ENCODE measurements at regions not wholly inside any gene's neighbourhood (a gene's known extent, or its start where the extent isn't known, plus 50 kb on each side); places are given as distances from the start of the nearest gene placed in this dataset.

DNA sequence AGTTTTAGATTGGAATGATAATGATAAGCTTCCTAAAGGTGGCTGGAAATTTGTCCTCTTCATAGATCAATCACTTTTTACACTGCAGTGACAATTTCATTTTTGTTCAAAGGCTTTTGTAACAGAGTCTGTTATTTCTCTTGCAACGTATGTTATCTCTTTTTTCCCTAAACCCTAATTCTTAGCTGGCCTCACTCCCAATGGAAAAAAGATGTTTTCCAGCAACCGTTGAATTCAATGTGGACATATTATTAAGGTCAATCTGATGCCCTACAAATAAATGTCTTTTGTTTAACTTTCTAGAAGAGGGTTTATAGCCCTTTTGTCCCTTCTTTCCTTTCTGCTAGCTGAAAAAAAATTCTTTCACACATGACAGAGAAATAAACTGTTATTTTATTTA lies 192.7 kb upstream of the NWD2 start:
- TF ChIP-seq GLI4 (tag by site-specific recombination; IDR thresholded peaks at IDR 0.05) (no peak), ZSCAN30 (tag by site-specific recombination; IDR thresholded peaks at IDR 0.05) (no peak), ZNF549 (tag by site-specific recombination; IDR thresholded peaks at IDR 0.05) (no peak), SCRT2 (tag by site-specific recombination; IDR thresholded peaks at IDR 0.05) (no peak), KLF7 (tag by site-specific recombination; IDR thresholded peaks at IDR 0.05; ENCODE audit: borderline replicate concordance) (no peak), ZNF416 (tag by site-specific recombination; IDR thresholded peaks at IDR 0.05) (no peak), REPIN1 (tag by site-specific recombination; IDR thresholded peaks at IDR 0.05; ENCODE audit: low read depth) (no peak)
- TF ChIP-seq, protein P1, sequence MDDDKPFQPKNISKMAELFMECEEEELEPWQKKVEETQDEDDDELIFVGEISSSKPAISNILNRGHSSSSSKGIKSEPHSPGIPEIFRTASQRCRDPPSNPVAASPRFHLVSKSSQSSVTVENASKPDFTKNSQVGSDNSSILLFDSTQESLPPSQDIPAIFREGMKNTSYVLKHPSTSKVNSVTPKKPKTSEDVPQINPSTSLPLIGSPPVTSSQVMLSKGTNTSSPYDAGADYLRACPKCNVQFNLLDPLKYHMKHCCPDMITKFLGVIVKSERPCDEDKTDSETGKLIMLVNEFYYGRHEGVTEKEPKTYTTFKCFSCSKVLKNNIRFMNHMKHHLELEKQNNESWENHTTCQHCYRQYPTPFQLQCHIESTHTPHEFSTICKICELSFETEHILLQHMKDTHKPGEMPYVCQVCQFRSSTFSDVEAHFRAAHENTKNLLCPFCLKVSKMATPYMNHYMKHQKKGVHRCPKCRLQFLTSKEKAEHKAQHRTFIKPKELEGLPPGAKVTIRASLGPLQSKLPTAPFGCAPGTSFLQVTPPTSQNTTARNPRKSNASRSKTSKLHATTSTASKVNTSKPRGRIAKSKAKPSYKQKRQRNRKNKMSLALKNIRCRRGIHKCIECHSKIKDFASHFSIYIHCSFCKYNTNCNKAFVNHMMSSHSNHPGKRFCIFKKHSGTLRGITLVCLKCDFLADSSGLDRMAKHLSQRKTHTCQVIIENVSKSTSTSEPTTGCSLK (tag by site-specific recombination; IDR thresholded peaks at IDR 0.05): no peak
- TF ChIP-seq, protein P2, sequence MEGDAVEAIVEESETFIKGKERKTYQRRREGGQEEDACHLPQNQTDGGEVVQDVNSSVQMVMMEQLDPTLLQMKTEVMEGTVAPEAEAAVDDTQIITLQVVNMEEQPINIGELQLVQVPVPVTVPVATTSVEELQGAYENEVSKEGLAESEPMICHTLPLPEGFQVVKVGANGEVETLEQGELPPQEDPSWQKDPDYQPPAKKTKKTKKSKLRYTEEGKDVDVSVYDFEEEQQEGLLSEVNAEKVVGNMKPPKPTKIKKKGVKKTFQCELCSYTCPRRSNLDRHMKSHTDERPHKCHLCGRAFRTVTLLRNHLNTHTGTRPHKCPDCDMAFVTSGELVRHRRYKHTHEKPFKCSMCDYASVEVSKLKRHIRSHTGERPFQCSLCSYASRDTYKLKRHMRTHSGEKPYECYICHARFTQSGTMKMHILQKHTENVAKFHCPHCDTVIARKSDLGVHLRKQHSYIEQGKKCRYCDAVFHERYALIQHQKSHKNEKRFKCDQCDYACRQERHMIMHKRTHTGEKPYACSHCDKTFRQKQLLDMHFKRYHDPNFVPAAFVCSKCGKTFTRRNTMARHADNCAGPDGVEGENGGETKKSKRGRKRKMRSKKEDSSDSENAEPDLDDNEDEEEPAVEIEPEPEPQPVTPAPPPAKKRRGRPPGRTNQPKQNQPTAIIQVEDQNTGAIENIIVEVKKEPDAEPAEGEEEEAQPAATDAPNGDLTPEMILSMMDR (tag by site-specific recombination; IDR thresholded peaks at IDR 0.05): no peak
- TF ChIP-seq, protein P3, sequence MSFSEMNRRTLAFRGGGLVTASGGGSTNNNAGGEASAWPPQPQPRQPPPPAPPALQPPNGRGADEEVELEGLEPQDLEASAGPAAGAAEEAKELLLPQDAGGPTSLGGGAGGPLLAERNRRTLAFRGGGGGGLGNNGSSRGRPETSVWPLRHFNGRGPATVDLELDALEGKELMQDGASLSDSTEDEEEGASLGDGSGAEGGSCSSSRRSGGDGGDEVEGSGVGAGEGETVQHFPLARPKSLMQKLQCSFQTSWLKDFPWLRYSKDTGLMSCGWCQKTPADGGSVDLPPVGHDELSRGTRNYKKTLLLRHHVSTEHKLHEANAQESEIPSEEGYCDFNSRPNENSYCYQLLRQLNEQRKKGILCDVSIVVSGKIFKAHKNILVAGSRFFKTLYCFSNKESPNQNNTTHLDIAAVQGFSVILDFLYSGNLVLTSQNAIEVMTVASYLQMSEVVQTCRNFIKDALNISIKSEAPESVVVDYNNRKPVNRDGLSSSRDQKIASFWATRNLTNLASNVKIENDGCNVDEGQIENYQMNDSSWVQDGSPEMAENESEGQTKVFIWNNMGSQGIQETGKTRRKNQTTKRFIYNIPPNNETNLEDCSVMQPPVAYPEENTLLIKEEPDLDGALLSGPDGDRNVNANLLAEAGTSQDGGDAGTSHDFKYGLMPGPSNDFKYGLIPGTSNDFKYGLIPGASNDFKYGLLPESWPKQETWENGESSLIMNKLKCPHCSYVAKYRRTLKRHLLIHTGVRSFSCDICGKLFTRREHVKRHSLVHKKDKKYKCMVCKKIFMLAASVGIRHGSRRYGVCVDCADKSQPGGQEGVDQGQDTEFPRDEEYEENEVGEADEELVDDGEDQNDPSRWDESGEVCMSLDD (tag by site-specific recombination; IDR thresholded peaks at IDR 0.05): no peak
- TF ChIP-seq, protein P4, sequence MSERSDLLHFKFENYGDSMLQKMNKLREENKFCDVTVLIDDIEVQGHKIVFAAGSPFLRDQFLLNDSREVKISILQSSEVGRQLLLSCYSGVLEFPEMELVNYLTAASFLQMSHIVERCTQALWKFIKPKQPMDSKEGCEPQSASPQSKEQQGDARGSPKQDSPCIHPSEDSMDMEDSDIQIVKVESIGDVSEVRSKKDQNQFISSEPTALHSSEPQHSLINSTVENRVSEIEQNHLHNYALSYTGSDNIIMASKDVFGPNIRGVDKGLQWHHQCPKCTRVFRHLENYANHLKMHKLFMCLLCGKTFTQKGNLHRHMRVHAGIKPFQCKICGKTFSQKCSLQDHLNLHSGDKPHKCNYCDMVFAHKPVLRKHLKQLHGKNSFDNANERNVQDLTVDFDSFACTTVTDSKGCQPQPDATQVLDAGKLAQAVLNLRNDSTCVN (tag by site-specific recombination; optimal IDR thresholded peaks at IDR 0.05): no peak
- TF ChIP-seq, protein P5, sequence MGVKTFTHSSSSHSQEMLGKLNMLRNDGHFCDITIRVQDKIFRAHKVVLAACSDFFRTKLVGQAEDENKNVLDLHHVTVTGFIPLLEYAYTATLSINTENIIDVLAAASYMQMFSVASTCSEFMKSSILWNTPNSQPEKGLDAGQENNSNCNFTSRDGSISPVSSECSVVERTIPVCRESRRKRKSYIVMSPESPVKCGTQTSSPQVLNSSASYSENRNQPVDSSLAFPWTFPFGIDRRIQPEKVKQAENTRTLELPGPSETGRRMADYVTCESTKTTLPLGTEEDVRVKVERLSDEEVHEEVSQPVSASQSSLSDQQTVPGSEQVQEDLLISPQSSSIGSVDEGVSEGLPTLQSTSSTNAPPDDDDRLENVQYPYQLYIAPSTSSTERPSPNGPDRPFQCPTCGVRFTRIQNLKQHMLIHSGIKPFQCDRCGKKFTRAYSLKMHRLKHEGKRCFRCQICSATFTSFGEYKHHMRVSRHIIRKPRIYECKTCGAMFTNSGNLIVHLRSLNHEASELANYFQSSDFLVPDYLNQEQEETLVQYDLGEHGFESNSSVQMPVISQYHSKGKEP (tag by site-specific recombination; IDR thresholded peaks at IDR 0.05): no peak
- TF ChIP-seq, protein P6, sequence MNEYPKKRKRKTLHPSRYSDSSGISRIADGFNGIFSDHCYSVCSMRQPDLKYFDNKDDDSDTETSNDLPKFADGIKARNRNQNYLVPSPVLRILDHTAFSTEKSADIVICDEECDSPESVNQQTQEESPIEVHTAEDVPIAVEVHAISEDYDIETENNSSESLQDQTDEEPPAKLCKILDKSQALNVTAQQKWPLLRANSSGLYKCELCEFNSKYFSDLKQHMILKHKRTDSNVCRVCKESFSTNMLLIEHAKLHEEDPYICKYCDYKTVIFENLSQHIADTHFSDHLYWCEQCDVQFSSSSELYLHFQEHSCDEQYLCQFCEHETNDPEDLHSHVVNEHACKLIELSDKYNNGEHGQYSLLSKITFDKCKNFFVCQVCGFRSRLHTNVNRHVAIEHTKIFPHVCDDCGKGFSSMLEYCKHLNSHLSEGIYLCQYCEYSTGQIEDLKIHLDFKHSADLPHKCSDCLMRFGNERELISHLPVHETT (tag by site-specific recombination; IDR thresholded peaks at IDR 0.05): no peak

Data from HEK293 (cell line).